SK-N-SH (cell line): ENCODE measurements at regions not wholly inside any gene's neighbourhood (a gene's known extent, or its start where the extent isn't known, plus 50 kb on each side); places are given as distances from the start of the nearest gene placed in this dataset.

Source experiments
- CTCF ChIA-PET: fragments of 300-600, 350-600 bp; formaldehyde crosslinking; extraction: SDS; loops from one replicate; lab custom pipeline; 2021; lab: Yijun Ruan, JAX
- POLR2A ChIA-PET: fragments of 350-600 bp; sonication (Branson Sonifier 250); formaldehyde crosslinking; extraction: SDS; loops from one replicate; lab custom pipeline; 2020; ENCODE audit warnings: antibody characterized with exemption, inconsistent platforms; lab: Yijun Ruan, JAX
- DNase-seq: peaks from one replicate; pipeline ENCODE4 v3.0.0; 2012
- H2AFZ ChIP-seq: fragments of 200-600 bp; sonication (generic); 2 replicates; pipeline ENCODE4 v1.8.1; 2016; ENCODE audit warnings: antibody characterized with exemption, mild to moderate bottlenecking, low read depth
- H3F3A ChIP-seq: fragments of 200-600 bp; sonication (generic); replicated peaks from 2 replicates; pipeline ENCODE3; 2016; ENCODE audit warnings: antibody characterized with exemption, mild to moderate bottlenecking; ENCODE audit not compliant: insufficient read depth
- H3K27ac ChIP-seq, 2 experiments: fragments of 200-500 bp in 1 of 2; fragments of 200-600 bp in 1 of 2; sonication (Bioruptor generic) in 1 of 2; sonication (generic), shearing (Covaris generic) in 1 of 2; 2 replicates each; pipeline versions ENCODE4 v1.5.1 to v1.6.1; 2014 to 2016; ENCODE audit warnings: low read depth in 2 of 2, inconsistent platforms in 1 of 2, low read length in 1 of 2, mild to moderate bottlenecking in 1 of 2, mixed read lengths in 1 of 2
- H3K27me3 ChIP-seq: fragments of 200-600 bp; sonication (generic), shearing (Covaris generic); 2 replicates; pipeline ENCODE4 v1.6.1; 2016; ENCODE audit warnings: mixed run types; ENCODE audit not compliant: insufficient read depth
- H3K36me3 ChIP-seq, 2 experiments: fragments of 200-500 bp in 1 of 2; fragments of 200-600 bp in 1 of 2; sonication (Bioruptor generic) in 1 of 2; sonication (generic) in 1 of 2; replicated peaks in 1 of 2; 2 replicates each; pipeline versions ENCODE3 to v1.5.1; 2014 to 2016; ENCODE audit warnings: low read length in 1 of 2, mild to moderate bottlenecking in 1 of 2; ENCODE audit not compliant: insufficient read depth in 2 of 2, control insufficient read depth in 1 of 2
- H3K4me1 ChIP-seq, 2 experiments: fragments of 200-500 bp in 1 of 2; fragments of 200-600 bp in 1 of 2; sonication (Bioruptor generic) in 1 of 2; sonication (generic), shearing (Covaris generic) in 1 of 2; 2 replicates each; pipeline versions ENCODE4 v1.5.1 to v1.6.1; 2014 to 2016; ENCODE audit warnings: low read depth in 1 of 2, low read length in 1 of 2, mixed run types in 1 of 2; ENCODE audit not compliant: insufficient read depth in 2 of 2, control insufficient read depth in 1 of 2
- H3K4me2 ChIP-seq: fragments of 200-600 bp; sonication (generic), shearing (Covaris generic); 2 replicates; pipeline ENCODE4 v1.6.1; 2017; ENCODE audit warnings: mixed run types
- H3K4me3 ChIP-seq, 2 experiments: fragments of 200-500 bp in 1 of 2; fragments of 200-600 bp in 1 of 2; sonication (Bioruptor generic) in 1 of 2; sonication (generic), shearing (Covaris generic) in 1 of 2; 2 replicates each; pipeline versions ENCODE4 v1.5.1 to v1.8.1; 2014 to 2016; ENCODE audit warnings: low read depth in 2 of 2, inconsistent platforms in 1 of 2, low read length in 1 of 2, mild to moderate bottlenecking in 1 of 2, mixed read lengths in 1 of 2, moderate library complexity in 1 of 2
- H3K79me2 ChIP-seq: fragments of 200-600 bp; sonication (generic); 2 replicates; pipeline ENCODE4 v1.8.1; 2017; ENCODE audit warnings: mild to moderate bottlenecking; ENCODE audit not compliant: insufficient read depth
- H3K9ac ChIP-seq: fragments of 200-600 bp; sonication (generic); 2 replicates; pipeline ENCODE4 v1.6.1; 2017; ENCODE audit warnings: mixed run types
- H3K9me2 ChIP-seq: fragments of 200-600 bp; sonication (generic); 2 replicates; pipeline ENCODE4 v1.6.1; 2017; ENCODE audit warnings: mixed run types
- H3K9me3 ChIP-seq: fragments of 200-600 bp; sonication (generic); 2 replicates; pipeline ENCODE4 v1.6.1; 2017; ENCODE audit warnings: mixed run types, mild to moderate bottlenecking, moderate library complexity
- H4K20me1 ChIP-seq: fragments of 200-600 bp; sonication (generic); 2 replicates; pipeline ENCODE4 v1.6.1; 2017; ENCODE audit warnings: mild to moderate bottlenecking, mixed run types; ENCODE audit not compliant: insufficient read depth
- CTCF ChIP-seq: fragments of 200-600 bp; sonication (generic); IDR thresholded peaks from 2 replicates; pipeline ENCODE4 v1.6.1; 2017; ENCODE audit warnings: antibody characterized with exemption, mild to moderate bottlenecking, moderate library complexity
- ELF1 ChIP-seq: IDR thresholded peaks from 2 replicates; pipeline ENCODE4 v1.4.0; 2012
- FOSL2 ChIP-seq: IDR thresholded peaks from 2 replicates; pipeline ENCODE4 v1.4.0; 2012; ENCODE audit warnings: low read depth, mild to moderate bottlenecking, moderate library complexity, borderline replicate concordance
- FOXM1 ChIP-seq: IDR thresholded peaks from 2 replicates; pipeline ENCODE4 v1.4.0; 2012; ENCODE audit warnings: low read depth, mild to moderate bottlenecking
- GABPA ChIP-seq: IDR thresholded peaks from 2 replicates; pipeline ENCODE4 v1.4.0; 2012; ENCODE audit warnings: low read depth, mild to moderate bottlenecking
- GATA2 ChIP-seq: sonication (generic); formaldehyde crosslinking; IDR thresholded peaks from 2 replicates; pipeline ENCODE4 v1.5.0; 2020; ENCODE audit warnings: mild to moderate bottlenecking, missing genetic modification reagents
- MXI1 ChIP-seq: IDR thresholded peaks from 2 replicates; pipeline ENCODE4 v1.6.1; 2012; ENCODE audit warnings: mild to moderate bottlenecking, low read depth, low read length, improper control_type of control experiment
- NRF1 ChIP-seq: IDR thresholded peaks from 2 replicates; pipeline ENCODE4 v1.6.1; 2012; ENCODE audit warnings: low read depth, mild to moderate bottlenecking, low read length
- RAD21 ChIP-seq: IDR thresholded peaks from 2 replicates; pipeline ENCODE4 v1.6.1; 2012; ENCODE audit warnings: mild to moderate bottlenecking, low read length
- RCOR1 ChIP-seq: fragments of 150-350 bp; IDR thresholded peaks from 2 replicates; pipeline ENCODE4 v1.6.1; 2017; ENCODE audit warnings: antibody characterized with exemption, low read length
- RFX5 ChIP-seq: IDR thresholded peaks from 2 replicates; pipeline ENCODE4 v1.6.1; 2012; ENCODE audit warnings: mild to moderate bottlenecking, improper control_type of control experiment, low read length
- TCF12 ChIP-seq: IDR thresholded peaks from 2 replicates; pipeline ENCODE4 v1.4.0; 2012
- ZBTB33 ChIP-seq: IDR thresholded peaks from 2 replicates; pipeline ENCODE4 v1.4.0; 2012; ENCODE audit warnings: low read depth, borderline replicate concordance
- WGBS: methylation state at CpG from one replicate; pipeline ENCODE4 v1.1.6; 2017; ENCODE audit warnings: low lambda C conversion rate; 5-methylcytosine and 5-hydroxymethylcytosine counted together
- TF ChIP-seq, protein P1 (sequence below): IDR thresholded peaks from 2 replicates; pipeline ENCODE4 v1.4.0; 2012; ENCODE audit warnings: low read depth, borderline replicate concordance

DNA sequence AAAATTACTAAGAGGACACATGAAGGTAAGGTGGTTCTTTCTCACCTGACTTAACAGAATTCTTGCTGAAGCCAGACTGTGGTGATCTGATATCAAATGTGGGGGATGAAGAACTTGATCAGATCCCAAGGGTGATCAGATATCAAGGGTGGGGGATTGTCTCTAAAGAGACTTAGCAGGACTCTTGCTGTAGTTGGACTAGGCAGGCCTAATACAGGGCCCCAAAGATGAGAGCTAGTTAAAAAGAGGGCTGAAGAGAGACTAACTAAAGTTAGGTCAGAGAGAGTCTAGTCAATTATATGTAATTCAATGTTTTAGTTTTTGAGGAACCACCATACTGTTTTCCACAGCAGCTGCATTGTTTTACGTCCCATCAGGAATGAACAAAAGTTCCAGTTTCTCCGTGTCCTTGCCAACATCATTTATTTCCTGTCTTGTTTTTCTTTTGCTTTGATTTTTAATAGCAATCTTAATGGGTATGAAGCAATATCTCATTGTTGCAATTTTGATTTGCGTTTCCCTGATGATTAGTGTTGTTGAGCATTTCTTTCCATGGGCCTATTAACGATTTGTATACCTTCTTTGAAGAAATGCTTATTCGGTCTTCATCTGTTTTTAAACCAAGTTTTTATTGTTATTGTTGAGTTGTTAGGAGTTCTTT, 77.6 kb upstream of the ALDH1A1 start:
- no peak overlapping the region for H2AFZ ChIP-seq
- no peaks in the 10 kb centered on the region for H3K36me3 ChIP-seq
- peaks cover 23% of the 10 kb centered on the region; the same call in 1 of the 2 replicates for H3K27me3 ChIP-seq
- H3K79me2 ChIP-seq = no peaks in the 10 kb centered on the region
- POLR2A ChIA-PET = no interaction called here
- no peak overlapping the region for H3K4me2 ChIP-seq
- WGBS = 13% methylated on average over 5 of the region's 5 CpGs
- no peaks in the 10 kb centered on the region for H4K20me1 ChIP-seq
- H3F3A ChIP-seq = no peaks in the 10 kb centered on the region
- no peaks in the 10 kb centered on the region for H3K9me3 ChIP-seq
- DNase-seq = no peak
- no peaks in the 10 kb centered on the region for H3K9me2 ChIP-seq
- no peak overlapping the region for H3K4me3 ChIP-seq
- no peak overlapping the region for H3K9ac ChIP-seq
- TF ChIP-seq ZBTB33 (no peak), NRF1 (no peak), RCOR1 (no peak), GATA2 (CRISPR knock-in tag) (no peak), FOSL2 (no peak), MXI1 (no peak), ELF1 (no peak), FOXM1 (no peak), GABPA (no peak), TCF12 (no peak), RAD21 (no peak), RFX5 (no peak), CTCF (no peak)
- TF ChIP-seq, protein P1, sequence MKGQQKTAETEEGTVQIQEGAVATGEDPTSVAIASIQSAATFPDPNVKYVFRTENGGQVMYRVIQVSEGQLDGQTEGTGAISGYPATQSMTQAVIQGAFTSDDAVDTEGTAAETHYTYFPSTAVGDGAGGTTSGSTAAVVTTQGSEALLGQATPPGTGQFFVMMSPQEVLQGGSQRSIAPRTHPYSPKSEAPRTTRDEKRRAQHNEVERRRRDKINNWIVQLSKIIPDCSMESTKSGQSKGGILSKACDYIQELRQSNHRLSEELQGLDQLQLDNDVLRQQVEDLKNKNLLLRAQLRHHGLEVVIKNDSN = no peak
- no peak overlapping the region for H3K27ac ChIP-seq
- no peaks in the 10 kb centered on the region for H3K4me1 ChIP-seq
- CTCF ChIA-PET = interaction anchor here (2.3 kb wide), 1 partner anchor 8 kb away, joined by 13 read pairs; no protein-coding TSS in a partner anchor

DNA sequence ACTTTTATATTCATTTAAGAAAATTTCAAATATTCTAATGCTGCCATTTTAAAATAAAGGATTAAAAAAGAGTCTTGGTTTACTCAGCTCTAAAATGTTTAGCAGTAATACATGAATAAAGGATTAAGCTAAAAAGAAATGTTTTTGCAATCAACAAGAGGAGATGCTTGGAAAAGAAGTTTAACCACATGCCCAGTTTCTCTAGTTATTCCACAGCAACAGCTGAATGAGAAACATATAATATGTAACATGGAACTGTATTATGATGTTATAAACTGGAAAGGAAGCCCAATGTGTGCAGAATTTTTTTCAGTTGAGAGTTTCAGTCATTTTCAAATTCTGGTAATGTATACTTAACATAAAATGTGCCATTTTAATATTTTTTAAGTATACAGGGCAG, 76.5 kb upstream of the ALDH1A1 start:
- Histone ChIP-seq H3K79me2 (no peaks in the 10 kb centered on the region), H4K20me1 (no peaks in the 10 kb centered on the region), H3F3A (no peaks in the 10 kb centered on the region), H3K4me2 (no peak overlapping the region), H3K4me3 (no peak overlapping the region), H3K9ac (no peak overlapping the region), H3K4me1 (no peaks in the 10 kb centered on the region), H3K9me3 (no peaks in the 10 kb centered on the region), H3K27me3 (peaks cover 21% of the 10 kb centered on the region; the same call in 1 of the 2 replicates), H3K27ac (no peak overlapping the region), H3K9me2 (no peaks in the 10 kb centered on the region), H2AFZ (no peak overlapping the region), H3K36me3 (no peaks in the 10 kb centered on the region)
- no peak for DNase-seq
- CTCF ChIA-PET = no interaction called here
- POLR2A ChIA-PET = no interaction called here
- no peak for TF ChIP-seq RCOR1
